ENCODE measurements at regions not wholly inside any gene's neighbourhood (a gene's known extent, or its start where the extent isn't known, plus 50 kb on each side); places are given as distances from the start of the nearest gene placed in this dataset.

DNA sequence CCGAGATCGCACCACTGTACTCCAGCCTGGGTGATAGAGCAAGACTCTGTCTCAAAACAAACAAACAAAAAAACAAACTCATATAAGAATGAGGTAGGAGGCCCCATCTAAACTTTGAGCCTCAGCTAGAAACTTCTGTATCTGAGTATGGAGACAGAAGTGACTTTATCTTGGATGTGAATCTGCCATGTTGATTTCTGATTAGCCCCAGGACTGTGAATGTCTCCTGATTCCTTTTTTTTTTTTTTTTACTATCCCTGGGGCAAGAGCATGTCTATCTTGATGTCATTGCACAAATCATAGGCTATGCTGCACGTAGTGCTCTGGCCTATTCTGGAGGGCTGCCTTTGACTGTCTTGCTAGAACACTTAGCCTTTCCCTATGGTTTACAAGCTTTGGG, 211.0 kb downstream of the PTPRU start:
- in situ Hi-C loops (cut with MboI) = no loop called here
- POLR2A ChIA-PET = no interaction called here

More for the DNA sequence above, 211.0 kb downstream of the PTPRU start:
- Histone ChIP-seq H3K27me3 (replicated peaks in 1 of 2; ENCODE audit: control insufficient read depth in 2 of 2, insufficient read depth in 2 of 2, low read length in 1 of 2) (no peaks in the 10 kb centered on the region; a peak in 1 of 4 replicates), H3K4me3 (no peak overlapping the region), H3K36me3 (ENCODE audit: control insufficient read depth in 2 of 2, insufficient read depth in 2 of 2, low read length in 1 of 2) (no peaks in the 10 kb centered on the region), H3K9me3 (replicated peaks; ENCODE audit: control insufficient read depth, insufficient read depth, low read length) (no peaks in the 10 kb centered on the region), H3K4me2 (ENCODE audit: control insufficient read depth, insufficient read depth) (no peak overlapping the region), H4K20me1 (ENCODE audit: control insufficient read depth, insufficient read depth) (no peaks in the 10 kb centered on the region), H3K27ac (ENCODE audit: control insufficient read depth, insufficient read depth) (no peak overlapping the region), H3K79me2 (ENCODE audit: control insufficient read depth, insufficient read depth, low read length) (no peaks in the 10 kb centered on the region), H3K9ac (ENCODE audit: control insufficient read depth, insufficient read depth, low read length) (no peak overlapping the region), H2AFZ (ENCODE audit: control insufficient read depth, low read depth, low read length) (no peak overlapping the region), H3K4me1 (ENCODE audit: control insufficient read depth, insufficient read depth, low read length) (no peaks in the 10 kb centered on the region)
- RAD21 ChIA-PET (ENCODE audit: unreplicated experiment) = no interaction called here
- CTCF ChIA-PET = no interaction called here
- TF ChIP-seq, protein P1, sequence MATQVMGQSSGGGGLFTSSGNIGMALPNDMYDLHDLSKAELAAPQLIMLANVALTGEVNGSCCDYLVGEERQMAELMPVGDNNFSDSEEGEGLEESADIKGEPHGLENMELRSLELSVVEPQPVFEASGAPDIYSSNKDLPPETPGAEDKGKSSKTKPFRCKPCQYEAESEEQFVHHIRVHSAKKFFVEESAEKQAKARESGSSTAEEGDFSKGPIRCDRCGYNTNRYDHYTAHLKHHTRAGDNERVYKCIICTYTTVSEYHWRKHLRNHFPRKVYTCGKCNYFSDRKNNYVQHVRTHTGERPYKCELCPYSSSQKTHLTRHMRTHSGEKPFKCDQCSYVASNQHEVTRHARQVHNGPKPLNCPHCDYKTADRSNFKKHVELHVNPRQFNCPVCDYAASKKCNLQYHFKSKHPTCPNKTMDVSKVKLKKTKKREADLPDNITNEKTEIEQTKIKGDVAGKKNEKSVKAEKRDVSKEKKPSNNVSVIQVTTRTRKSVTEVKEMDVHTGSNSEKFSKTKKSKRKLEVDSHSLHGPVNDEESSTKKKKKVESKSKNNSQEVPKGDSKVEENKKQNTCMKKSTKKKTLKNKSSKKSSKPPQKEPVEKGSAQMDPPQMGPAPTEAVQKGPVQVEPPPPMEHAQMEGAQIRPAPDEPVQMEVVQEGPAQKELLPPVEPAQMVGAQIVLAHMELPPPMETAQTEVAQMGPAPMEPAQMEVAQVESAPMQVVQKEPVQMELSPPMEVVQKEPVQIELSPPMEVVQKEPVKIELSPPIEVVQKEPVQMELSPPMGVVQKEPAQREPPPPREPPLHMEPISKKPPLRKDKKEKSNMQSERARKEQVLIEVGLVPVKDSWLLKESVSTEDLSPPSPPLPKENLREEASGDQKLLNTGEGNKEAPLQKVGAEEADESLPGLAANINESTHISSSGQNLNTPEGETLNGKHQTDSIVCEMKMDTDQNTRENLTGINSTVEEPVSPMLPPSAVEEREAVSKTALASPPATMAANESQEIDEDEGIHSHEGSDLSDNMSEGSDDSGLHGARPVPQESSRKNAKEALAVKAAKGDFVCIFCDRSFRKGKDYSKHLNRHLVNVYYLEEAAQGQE (IDR thresholded peaks at IDR 0.05; ENCODE audit: low read depth, low read length) = no peak
- TF ChIP-seq EGR1 (IDR thresholded peaks at IDR 0.05; ENCODE audit: borderline replicate concordance in 1 of 2, low read depth in 2 of 2, low read length in 2 of 2) (no peak), CBX3 (IDR thresholded peaks at IDR 0.05; ENCODE audit: borderline replicate concordance, low read depth) (no peak), FOXK2 (IDR thresholded peaks at IDR 0.05) (no peak), MTA2 (IDR thresholded peaks at IDR 0.05; ENCODE audit: low read depth) (no peak), FOXM1 (IDR thresholded peaks at IDR 0.05; ENCODE audit: low read depth, low read length) (no peak), POLR2A (IDR thresholded peaks at IDR 0.05; ENCODE audit: low read depth, low read length) (no peak), SREBF1 (IDR thresholded peaks at IDR 0.05; ENCODE audit: low read length) (no peak), SP1 (IDR thresholded peaks at IDR 0.05; ENCODE audit: low read depth, low read length) (no peak), MYC (IDR thresholded peaks at IDR 0.05; ENCODE audit: insufficient read depth, insufficient read length, insufficient replicate concordance, low read length, severe bottlenecking) (no peak), CBX5 (IDR thresholded peaks at IDR 0.05; ENCODE audit: low read depth) (no peak), KDM1A (IDR thresholded peaks at IDR 0.05; ENCODE audit: borderline replicate concordance) (no peak), EZH2 (IDR thresholded peaks at IDR 0.05; ENCODE audit: borderline replicate concordance, control insufficient read depth, low read depth, low read length) (no peak), HDAC2 (IDR thresholded peaks at IDR 0.05) (no peak)
- TF ChIP-seq, protein P2, sequence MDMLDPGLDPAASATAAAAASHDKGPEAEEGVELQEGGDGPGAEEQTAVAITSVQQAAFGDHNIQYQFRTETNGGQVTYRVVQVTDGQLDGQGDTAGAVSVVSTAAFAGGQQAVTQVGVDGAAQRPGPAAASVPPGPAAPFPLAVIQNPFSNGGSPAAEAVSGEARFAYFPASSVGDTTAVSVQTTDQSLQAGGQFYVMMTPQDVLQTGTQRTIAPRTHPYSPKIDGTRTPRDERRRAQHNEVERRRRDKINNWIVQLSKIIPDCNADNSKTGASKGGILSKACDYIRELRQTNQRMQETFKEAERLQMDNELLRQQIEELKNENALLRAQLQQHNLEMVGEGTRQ (IDR thresholded peaks at IDR 0.05; ENCODE audit: borderline replicate concordance, low read depth, low read length) = no peak
- TF ChIP-seq, protein P3, sequence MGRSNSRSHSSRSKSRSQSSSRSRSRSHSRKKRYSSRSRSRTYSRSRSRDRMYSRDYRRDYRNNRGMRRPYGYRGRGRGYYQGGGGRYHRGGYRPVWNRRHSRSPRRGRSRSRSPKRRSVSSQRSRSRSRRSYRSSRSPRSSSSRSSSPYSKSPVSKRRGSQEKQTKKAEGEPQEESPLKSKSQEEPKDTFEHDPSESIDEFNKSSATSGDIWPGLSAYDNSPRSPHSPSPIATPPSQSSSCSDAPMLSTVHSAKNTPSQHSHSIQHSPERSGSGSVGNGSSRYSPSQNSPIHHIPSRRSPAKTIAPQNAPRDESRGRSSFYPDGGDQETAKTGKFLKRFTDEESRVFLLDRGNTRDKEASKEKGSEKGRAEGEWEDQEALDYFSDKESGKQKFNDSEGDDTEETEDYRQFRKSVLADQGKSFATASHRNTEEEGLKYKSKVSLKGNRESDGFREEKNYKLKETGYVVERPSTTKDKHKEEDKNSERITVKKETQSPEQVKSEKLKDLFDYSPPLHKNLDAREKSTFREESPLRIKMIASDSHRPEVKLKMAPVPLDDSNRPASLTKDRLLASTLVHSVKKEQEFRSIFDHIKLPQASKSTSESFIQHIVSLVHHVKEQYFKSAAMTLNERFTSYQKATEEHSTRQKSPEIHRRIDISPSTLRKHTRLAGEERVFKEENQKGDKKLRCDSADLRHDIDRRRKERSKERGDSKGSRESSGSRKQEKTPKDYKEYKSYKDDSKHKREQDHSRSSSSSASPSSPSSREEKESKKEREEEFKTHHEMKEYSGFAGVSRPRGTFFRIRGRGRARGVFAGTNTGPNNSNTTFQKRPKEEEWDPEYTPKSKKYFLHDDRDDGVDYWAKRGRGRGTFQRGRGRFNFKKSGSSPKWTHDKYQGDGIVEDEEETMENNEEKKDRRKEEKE (IDR thresholded peaks at IDR 0.05) = no peak
- TF ChIP-seq, protein P4, sequence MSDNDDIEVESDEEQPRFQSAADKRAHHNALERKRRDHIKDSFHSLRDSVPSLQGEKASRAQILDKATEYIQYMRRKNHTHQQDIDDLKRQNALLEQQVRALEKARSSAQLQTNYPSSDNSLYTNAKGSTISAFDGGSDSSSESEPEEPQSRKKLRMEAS (IDR thresholded peaks at IDR 0.05; ENCODE audit: low read depth, low read length) = no peak
- TF ChIP-seq, protein P5, sequence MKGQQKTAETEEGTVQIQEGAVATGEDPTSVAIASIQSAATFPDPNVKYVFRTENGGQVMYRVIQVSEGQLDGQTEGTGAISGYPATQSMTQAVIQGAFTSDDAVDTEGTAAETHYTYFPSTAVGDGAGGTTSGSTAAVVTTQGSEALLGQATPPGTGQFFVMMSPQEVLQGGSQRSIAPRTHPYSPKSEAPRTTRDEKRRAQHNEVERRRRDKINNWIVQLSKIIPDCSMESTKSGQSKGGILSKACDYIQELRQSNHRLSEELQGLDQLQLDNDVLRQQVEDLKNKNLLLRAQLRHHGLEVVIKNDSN (IDR thresholded peaks at IDR 0.05; ENCODE audit: borderline replicate concordance, extremely low read length, insufficient read depth, low read depth, low read length) = no peak
- FAIRE-seq (no peak), DNase-seq (ENCODE audit: low read depth, low spot score) (no peak), ATAC-seq (no peak)
- intact Hi-C loops (cut with micrococcal nuclease; ENCODE audit: unreplicated experiment) = no loop called here
- WGBS (ENCODE audit: insufficient coverage, insufficient replicate concordance, low lambda C conversion rate, missing lambda C conversion rate) = 14% methylated on average over 3 of the region's 3 CpGs
- BruUV-seq (replicated peaks) = no TSS peak
- SMC1A ChIA-PET (ENCODE audit: uncharacterized antibody, unreplicated experiment) = no interaction called here
